Epidermal melanocyte (primary cell): ENCODE measurements at regions not wholly inside any gene's neighbourhood (a gene's known extent, or its start where the extent isn't known, plus 50 kb on each side); places are given as distances from the start of the nearest gene placed in this dataset.
"Not testable (repeated sequence)": the region's sequence is repeated elsewhere in the genome, so short reads cannot be mapped to it uniquely, and the experiment has no call there.

ENCODE experiments used
- DNase-seq: peaks from one replicate; pipeline ENCODE4 v3.0.0; 2011; ENCODE audit warnings: low spot score; ENCODE audit not compliant: insufficient read length

GRCh38 chr10:108375691-108376090 is 1211.2 kb upstream of the SORCS1 start:
- no peak for DNase-seq

DNA sequence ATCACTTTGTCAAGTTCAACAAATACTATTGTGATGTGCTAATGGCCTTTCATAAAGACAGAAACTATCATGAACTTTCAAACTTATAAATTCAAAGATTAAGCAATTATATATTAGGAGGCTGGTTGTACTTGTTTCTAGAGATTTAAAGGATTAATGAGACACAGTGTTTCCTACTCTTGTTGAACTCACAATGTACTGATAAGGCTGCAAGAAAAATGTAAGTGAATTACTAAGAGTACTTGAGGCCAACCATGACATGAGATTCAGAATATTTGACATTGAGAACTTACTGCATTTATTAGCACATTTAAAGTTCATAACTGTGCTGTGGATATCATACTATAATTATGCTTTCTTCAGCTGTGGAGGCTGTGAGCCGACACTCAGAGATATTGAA is 1210.5 kb upstream of the SORCS1 start:
- DNase-seq = no peak

- DNase-seq = no peak
These were observed 1201.0 kb upstream of the SORCS1 start for GRCh38 chr10:108365541-108365940.

GRCh38 chr10:108363576-108363975 is 1199.1 kb upstream of the SORCS1 start:
- DNase-seq = no peak

- no peak for DNase-seq
These were observed 1198.5 kb upstream of the SORCS1 start for GRCh38 chr10:108362961-108363360.

- no peak for DNase-seq
These were observed 1197.8 kb upstream of the SORCS1 start for GRCh38 chr10:108362296-108362695.

DNA sequence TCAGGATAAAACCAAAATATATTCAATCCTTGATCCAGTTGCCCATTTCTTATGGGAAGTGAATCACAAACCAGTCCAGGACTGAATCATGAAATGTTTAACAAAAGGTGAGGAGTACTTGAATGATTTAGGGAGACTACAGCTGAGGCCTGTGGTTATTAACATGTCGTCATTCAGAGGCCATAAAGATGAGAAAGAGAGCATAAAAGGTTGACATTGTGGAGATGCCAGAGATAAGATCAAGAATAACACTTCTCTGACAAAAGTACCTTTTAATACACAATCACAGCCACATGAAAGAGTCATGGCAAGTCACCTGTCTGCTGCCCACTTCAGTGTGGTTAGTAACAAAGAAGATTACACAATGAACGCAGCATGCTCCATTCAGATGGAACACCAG is 1195.7 kb upstream of the SORCS1 start:
- no peak for DNase-seq

GRCh38 chr10:108358912-108359311 is 1194.4 kb upstream of the SORCS1 start:
- DNase-seq = peak; percentile 21

DNA sequence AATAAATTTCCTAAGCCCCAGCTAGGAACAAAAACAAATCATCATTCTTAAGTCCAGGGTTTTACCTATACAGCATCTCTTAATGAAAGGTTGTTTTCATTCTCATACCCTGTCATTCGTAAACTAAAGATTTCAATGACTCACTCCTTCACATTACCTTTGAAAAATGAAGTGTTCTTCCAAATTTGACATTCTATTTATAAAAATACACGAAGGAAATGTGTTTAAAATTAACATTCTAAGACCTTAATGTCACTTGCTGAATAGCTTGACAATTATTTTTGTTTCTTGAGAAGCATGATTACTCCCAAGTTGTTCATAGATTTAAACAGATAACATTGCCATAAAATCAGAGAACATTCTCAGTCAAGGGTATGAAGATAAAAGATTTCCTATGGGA is 1188.3 kb upstream of the SORCS1 start:
- DNase-seq = no peak

GRCh38 chr10:108348215-108348614 is 1183.7 kb upstream of the SORCS1 start:
- no peak for DNase-seq

- DNase-seq = no peak
These were observed 1181.6 kb upstream of the SORCS1 start for GRCh38 chr10:108346066-108346465.

DNA sequence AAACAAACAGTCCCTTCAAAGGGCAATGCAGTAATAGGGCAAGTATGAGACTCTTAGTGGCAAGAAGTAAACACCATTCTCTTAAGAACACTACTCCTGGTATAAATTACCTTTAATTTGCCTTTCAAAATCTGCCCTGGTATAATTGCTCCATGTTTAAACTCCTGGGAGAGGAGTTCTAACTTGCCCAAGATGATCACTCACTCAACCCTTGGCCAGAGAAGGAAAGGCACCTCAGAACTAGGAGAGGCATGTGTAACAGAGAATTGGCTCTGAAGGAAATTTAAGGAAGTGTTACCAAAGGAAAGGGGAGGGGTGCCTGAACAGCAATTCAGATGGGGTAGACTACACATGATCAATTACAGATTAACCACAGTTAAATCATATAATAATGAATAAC is 1173.6 kb upstream of the SORCS1 start:
- DNase-seq = no peak

- DNase-seq = no peak
These were observed 1172.3 kb upstream of the SORCS1 start for GRCh38 chr10:108336836-108337235.

DNA sequence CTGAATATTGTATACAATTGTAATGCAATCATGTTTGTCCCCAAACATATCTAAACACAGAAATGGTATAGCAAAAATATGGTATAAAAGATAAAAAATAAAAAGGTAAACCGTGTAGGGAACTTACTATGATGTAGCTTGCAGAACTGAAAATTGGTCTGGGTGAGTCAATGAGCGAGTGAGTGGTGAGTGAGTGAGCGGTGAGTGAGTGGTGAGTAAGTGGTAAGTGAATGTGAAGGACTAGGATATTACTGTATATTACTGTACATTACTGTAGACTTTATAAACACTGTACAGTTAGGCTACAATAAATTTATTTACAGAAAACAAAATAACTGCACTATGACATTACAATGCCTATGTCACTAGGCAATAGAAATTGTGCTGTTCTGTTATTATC is 1163.2 kb upstream of the SORCS1 start:
- no peak for DNase-seq

DNA sequence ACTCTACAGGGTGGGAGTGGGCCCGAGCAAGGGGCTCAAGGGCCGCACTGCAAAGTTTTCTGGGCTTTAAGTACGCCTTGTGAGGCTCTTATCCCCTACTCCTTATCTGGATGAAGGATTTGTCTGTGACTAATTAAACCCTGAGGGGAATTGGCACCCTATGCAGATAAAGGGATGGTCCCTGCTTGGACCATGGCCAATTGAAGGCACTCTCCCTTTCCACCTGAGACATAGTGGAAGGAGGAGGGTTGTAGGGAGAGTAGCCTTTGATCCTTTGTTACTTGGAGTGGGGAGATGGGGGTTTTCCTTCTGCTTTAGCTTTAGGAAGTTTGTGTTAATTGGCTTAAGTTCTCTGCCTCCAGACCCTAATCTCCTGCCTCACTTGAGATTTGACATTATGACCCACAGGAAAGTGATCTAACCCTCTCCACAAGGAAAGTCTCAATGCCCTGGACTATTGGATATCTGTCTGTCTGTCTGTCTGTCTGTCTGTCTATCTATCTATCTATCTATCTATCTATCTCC is 1158.8 kb upstream of the SORCS1 start:
- no peak for DNase-seq

DNA sequence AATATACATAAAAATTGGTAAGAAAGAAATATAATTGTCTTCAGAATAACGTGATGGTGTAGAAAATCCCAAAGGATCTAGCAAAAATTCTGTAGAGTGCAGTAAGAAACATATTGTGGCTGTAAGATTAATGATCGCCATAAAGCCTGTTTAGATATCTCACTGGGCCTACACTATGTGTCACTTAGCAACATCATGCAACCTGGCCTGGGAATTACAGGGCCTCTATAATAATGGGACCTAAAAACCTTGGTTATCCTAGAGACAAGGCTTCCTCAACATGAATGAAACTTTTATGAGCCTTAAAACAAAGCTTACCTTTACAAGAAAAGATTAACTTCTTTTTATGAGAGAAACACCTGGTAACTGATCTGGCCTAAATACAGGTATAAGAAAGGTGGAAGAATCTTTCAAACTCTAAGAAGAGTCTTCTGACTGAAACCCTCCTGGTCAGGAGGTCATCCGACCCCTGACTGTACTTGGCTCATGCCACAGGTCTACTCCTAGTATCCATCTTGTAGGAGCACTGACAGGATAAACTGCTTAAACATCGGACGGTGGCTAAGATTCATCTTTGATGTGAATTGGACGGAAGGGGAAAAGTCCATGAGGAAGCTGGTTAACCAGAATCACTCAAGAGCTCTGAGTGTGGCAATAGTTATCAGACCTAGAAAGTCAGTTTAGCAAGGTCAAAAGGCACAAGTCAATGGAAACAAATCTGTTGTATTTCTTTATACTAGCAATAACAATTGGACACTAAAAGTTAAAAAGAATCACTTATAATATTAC is 1155.1 kb upstream of the SORCS1 start:
- DNase-seq = no peak

DNA sequence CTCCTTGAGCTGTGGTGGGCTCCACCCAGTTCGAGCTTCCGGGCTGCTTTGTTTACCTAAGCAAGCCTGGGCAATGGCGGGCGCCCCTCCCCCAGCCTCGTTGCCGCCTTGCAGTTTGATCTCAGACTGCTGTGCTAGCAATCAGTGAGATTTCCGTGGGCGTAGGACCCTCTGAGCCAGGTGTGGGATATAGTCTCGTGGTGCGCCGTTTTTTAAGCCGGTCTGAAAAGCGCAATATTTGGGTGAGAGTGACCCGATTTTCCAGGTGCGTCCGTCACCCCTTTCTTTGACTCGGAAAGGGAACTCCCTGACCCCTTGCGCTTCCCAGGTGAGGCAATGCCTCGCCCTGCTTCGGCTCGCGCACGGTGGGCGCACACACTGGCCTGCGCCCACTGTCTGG is 1151.1 kb upstream of the SORCS1 start:
- not testable (repeated sequence) for DNase-seq

DNA sequence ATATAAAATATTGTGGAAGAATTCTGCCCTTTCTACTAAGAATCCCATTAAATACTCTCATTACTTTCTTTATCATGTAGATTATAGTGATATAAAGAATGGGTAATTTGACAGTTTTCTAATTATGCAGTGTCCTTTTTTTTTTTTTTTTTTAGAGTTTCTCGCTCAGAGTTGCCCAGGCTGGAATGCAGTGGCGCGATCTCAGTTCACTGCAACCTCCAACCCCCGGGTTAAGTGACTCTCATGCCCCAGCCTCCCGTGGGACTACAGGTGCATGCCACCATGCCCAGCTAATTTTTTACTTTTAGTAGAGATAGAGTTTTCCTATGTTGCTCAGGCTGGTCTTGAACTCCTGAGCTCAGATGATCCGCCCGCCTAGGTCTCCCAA is 1143.4 kb upstream of the SORCS1 start:
- no peak for DNase-seq

GRCh38 chr10:108307250-108307924 is 1142.9 kb upstream of the SORCS1 start:
- DNase-seq = no peak

DNA sequence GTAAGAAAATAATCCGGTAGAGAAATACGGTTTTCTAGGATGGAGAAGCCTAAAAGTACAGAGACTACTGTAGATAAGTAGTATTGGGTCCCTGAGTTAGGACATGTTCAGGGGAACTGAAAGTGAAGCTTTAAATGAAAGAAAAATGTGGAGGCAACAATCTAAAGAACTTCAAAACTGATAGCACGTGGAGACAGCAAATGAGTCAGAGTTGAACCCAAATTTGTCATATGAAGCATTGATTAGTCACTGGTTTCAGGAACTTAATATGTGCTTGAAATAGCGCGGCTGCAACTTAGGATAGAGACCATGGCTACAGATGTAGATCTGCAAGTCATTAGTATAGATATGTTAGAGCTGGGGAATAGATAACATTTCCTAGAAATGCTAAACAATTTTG is 1138.6 kb upstream of the SORCS1 start:
- no peak for DNase-seq

- no peak for DNase-seq
These were observed 1136.5 kb upstream of the SORCS1 start for GRCh38 chr10:108301002-108301401.

DNA sequence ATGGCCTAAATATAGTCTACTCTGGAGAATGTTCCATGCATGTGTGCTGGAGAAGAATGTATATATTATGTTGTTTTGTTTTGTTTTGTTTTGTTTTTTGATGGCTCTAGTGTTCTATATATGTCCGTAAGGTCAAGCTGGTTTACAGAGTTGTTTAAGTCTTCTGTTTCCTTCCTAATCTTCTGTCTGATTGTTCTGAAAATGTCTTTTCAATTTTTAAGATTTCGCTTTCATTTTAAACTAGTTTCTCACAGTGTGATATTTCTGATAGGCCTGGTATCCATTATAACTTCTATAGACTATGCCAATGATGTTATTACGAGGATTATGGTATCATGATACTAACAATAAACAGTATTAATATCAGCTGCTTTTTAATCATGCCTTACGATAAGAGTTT is 1126.3 kb upstream of the SORCS1 start:
- DNase-seq = no peak
